NCI-H526 (cell line): ENCODE measurements at regions not wholly inside any gene's neighbourhood (a gene's known extent, or its start where the extent isn't known, plus 50 kb on each side); places are given as distances from the start of the nearest gene placed in this dataset.

Experiments used
- DNase-seq, 2 experiments: peaks; one replicate each; lab custom pipeline; 2025; lab: John Stamatoyannopoulos, UW

DNA sequence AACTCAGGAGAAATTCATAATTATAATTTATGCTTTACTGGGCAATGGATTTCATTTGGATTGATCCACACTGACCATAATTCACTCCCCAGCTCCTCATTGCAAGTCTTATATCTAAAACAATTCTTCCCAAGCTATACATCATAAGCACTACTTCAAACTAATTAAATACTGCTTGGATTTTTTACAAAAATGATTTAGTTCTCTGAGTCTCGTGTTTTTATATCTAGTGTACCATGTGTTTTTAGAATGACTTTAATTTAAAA is 443.8 kb downstream of the GPAM start:
- no peak for DNase-seq

GRCh38 chr10:111745982-111746381 is 437.6 kb downstream of the GPAM start:
- no peak for DNase-seq

- DNase-seq: no peak
Observed at GRCh38 chr10:111747751-111748150, 435.8 kb downstream of the GPAM start.

DNA sequence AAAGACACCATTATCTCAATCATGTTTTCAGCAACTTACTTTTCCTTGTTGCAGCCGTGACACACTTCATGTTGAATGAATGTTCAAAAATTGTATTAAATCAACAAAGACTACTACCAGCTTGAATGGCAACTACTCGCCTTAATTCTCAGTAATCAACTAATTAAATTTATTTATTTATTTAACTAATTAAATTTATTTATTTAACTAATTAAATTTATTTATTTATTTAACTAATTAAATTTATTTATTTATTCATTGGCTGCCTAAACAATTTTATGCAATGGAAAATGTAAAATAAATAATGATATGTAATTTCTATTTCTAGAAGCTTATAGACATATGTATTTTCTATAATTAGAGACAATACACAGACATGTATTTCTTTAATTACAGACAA is 435.4 kb downstream of the GPAM start:
- no peak for DNase-seq

- DNase-seq: no peak
Observed at GRCh38 chr10:111750165-111750849, 433.3 kb downstream of the GPAM start.

DNA sequence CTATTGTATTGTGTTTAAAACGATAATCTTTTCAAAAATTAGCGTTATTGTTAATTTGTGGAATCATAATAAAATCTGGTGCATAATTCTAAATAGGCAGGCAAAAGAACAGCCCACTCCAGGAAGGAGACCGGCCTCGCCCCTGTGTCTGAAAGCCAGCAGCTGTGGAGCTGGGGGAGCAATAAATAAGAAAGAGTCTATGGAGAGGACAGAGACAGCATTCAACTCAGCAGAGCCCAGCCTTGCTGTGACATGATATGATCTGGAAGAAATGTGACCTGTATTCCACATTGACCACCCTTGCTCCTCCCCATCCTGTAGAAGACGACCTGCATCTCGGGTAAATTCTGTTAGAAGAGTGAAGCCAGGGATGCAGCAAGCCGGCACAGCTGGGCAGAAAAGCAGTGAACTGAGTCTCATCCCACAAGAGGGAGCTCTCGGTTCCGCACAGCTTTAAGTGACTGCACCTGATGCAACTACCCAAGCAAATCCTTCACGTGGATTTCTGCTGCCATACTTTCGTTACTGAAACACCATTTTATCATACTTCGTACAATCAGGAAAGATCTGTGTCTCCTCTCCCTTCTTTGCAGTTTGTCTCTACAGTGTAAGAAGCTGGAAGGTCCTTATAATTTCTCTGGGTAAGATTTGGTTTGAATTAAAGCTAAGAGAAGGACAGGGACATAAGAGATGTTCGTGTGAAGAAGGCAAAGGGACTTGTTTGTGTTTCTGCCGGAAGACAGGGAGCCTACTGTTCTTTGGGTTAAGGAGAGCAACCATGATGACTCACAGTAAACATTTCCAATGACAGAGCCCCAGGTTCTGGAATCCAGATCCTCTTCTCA is 427.1 kb downstream of the GPAM start:
- DNase-seq: peak; percentile 6 to 33

- no peak for DNase-seq
Observed at GRCh38 chr10:111758593-111758992, 425.0 kb downstream of the GPAM start.

GRCh38 chr10:111762114-111762513 is 421.5 kb downstream of the GPAM start:
- no peak for DNase-seq

- DNase-seq: no peak
Observed at GRCh38 chr10:111765216-111765615, 418.3 kb downstream of the GPAM start.

GRCh38 chr10:111766464-111766863 is 417.1 kb downstream of the GPAM start:
- DNase-seq: no peak

DNA sequence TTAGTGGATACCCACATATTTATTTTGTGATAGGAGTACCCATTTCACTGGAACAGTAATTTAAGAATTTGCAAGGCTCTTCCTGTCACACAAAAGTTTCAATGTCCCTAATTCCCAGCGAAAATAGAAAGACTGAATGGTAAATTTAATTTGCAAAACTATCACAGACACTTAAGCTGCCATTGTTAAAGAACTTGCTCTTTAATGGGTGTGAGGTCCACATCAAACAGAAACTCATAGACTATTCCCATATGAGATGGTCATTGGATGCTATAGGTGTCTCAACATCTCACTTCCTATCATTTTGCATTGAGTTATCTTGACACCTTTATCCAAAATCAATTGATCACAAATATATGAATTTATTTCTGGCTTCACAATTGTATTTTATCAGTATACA is 415.9 kb downstream of the GPAM start:
- DNase-seq: no peak

GRCh38 chr10:111773950-111774349 is 409.6 kb downstream of the GPAM start:
- no peak for DNase-seq

- no peak for DNase-seq
Observed at GRCh38 chr10:111774486-111774885, 409.1 kb downstream of the GPAM start.

DNA sequence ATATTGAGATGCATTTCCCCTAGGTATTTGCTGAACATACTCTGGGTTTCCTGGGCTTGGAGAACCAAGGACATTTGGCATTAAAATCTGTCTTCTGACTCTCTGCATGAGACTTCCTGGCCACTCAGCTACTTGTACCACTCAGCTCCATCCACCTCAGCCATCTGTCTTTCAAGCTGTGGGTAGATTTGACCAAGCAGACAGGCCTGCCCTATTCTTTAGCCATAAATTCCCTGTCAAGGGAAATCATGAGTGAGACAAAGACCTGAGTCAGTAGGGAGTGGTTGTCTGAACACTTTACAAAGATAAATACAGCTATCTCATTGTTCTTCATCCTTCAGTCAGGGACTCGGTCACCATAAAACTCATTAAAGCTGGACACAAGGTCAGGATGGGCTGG is 399.1 kb downstream of the GPAM start:
- DNase-seq: no peak

- no peak for DNase-seq
Observed at GRCh38 chr10:111784946-111785465, 398.6 kb downstream of the GPAM start.

GRCh38 chr10:111785921-111786320 is 397.6 kb downstream of the GPAM start:
- DNase-seq: no peak

DNA sequence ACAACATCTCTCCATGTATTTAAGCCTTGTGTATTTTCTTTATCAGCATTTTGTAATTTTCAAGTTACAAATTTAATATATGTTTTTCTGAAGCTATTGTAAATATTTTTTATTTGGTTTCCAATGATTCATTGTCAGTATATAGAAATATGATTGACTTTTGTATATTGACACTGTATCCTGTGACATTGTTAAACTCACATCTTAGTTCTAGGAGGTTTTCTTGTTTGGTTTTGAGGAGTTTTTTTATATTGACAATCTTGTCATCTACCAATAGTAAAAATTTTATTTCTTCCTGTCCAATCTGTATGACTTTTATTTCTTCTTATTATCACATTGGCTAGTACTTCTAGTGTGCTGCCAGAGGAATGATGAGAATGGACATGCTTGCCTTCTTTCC is 393.7 kb downstream of the GPAM start:
- no peak for DNase-seq

DNA sequence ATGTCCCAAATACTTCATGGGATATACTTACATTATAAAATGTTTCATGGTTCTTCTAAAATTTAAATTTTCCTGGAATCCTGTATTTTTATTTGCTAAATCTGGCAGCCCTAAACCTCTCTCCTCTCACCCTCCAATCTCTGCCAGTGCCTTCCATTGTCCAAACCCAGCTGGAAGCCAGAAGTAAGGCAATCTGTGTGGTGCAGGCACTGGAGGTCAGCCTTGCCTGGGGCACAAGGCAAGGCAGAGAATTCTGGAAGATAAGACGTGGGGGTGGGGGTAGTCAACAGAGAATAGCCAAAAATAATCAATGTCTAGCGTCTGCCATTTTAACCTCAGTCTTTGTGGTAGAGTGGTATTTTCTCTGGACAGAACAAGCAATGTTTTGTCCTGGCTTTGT is 381.7 kb downstream of the GPAM start:
- DNase-seq: no peak

DNA sequence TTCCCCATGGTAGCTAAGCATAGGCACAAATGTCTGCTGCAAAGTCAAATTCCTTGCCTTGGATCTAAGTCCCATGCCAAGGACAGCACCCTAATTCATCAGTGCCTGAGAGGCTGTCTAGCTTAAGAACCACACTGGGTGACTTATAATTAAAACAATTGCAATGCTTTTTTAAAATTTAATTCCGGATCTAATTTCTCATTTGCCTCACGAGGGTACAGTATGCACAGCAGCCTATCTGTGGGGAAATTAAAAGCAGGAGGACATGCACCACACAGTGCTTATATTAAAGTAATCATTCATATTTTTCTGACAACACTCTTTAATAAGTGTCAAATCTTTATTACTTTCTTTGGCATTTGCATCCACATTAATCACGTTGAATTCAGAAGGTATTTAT is 378.8 kb downstream of the GPAM start:
- no peak for DNase-seq

- DNase-seq: no peak
Observed at GRCh38 chr10:111811517-111811916, 372.0 kb downstream of the GPAM start.

DNA sequence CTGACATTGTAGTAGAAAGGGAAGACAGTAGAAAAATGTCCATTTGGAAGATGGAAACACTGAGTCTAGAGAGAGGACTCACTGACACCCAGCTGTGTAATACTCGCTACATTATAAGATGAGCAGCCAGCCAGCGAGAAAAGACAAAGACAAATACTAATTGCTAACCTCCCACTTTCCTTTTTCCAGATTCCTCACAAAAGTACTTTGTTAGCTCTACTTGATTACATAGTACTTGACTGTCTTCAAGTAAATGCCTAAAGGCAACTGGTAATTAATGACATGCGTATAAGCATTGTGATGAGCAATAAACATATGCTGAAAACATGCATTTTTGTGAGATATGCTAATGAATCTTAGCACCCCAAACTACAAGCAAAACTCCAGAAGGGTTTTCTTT is 363.1 kb downstream of the GPAM start:
- no peak for DNase-seq

GRCh38 chr10:111821871-111822270 is 361.7 kb downstream of the GPAM start:
- DNase-seq: no peak

GRCh38 chr10:111822661-111823060 is 360.9 kb downstream of the GPAM start:
- DNase-seq: no peak

DNA sequence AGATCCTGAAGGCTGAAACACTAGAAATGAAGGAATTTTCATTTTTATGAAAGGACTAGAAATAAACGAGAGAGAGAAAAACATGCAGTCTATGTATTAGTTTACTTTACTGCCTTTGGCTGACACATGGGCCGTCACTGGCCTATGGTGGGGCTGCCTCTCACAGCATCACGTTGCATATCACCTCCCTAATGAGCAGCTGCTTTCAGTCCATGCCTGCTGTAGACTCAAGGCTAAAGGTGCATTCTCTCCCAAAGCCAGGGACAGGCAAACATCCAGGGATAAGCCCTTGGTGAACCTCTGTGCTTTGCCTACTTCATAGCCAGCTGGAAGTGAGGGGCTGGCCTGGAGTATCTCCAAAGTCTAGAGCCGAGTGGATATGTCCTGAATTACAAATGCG is 359.4 kb downstream of the GPAM start:
- no peak for DNase-seq
